Suprapubic skin (tissue), 4 donors: ENCODE measurements at regions not wholly inside any gene's neighbourhood (a gene's known extent, or its start where the extent isn't known, plus 50 kb on each side); places are given as distances from the start of the nearest gene placed in this dataset.
"Not testable (repeated sequence)": the region's sequence is repeated elsewhere in the genome, so short reads cannot be mapped to it uniquely, and the experiment has no call there.

Experiments
- DNase-seq, 2 donors: peaks; one replicate each; pipeline ENCODE4 v3.0.0-alpha.2; 2019; ENCODE audit warnings: low spot score in 2 of 2
- H3K27ac ChIP-seq: fragments of 200-600 bp; sonication (generic); one replicate; pipeline ENCODE4 v1.5.1; 2019
- H3K27me3 ChIP-seq: fragments of 200-600 bp; sonication (generic); one replicate; pipeline ENCODE4 v1.5.1; 2019
- H3K36me3 ChIP-seq: fragments of 200-600 bp; sonication (generic); one replicate; pipeline ENCODE4 v1.5.1; 2019
- H3K4me1 ChIP-seq: fragments of 200-600 bp; sonication (generic); one replicate; pipeline ENCODE4 v1.5.1; 2019
- H3K4me3 ChIP-seq: fragments of 200-600 bp; sonication (generic); one replicate; pipeline ENCODE4 v1.5.1; 2019; ENCODE audit warnings: mild to moderate bottlenecking
- H3K9me3 ChIP-seq: fragments of 200-600 bp; sonication (generic); one replicate; pipeline ENCODE4 v1.5.1; 2019
- CTCF ChIP-seq, 2 donors: fragments of 200-600 bp in 1 of 2; fragments of 450-650 bp in 1 of 2; sonication (generic) in 1 of 2; IDR thresholded peaks; one replicate each; pipeline ENCODE4 v1.5.1; 2016 to 2019; ENCODE audit warnings: antibody characterized with exemption in 2 of 2, mild to moderate bottlenecking in 1 of 2, moderate library complexity in 1 of 2
- EP300 ChIP-seq: sonication (generic); formaldehyde crosslinking; IDR thresholded peaks from one replicate; pipeline ENCODE4 v1.6.1; 2017; ENCODE audit warnings: antibody characterized with exemption
- POLR2A ChIP-seq, 2 donors: fragments of 450-650 bp; IDR thresholded peaks; one replicate each; pipeline ENCODE4 v1.6.1; 2017; ENCODE audit warnings: antibody characterized with exemption in 2 of 2, mild to moderate bottlenecking in 2 of 2, moderate library complexity in 2 of 2
- POLR2AphosphoS5 ChIP-seq, 3 donors: sonication (generic); formaldehyde crosslinking; IDR thresholded peaks; one replicate each; pipeline ENCODE4 v1.6.1; 2017; ENCODE audit warnings: antibody characterized with exemption in 3 of 3
- WGBS: methylation state at CpG from one replicate; pipeline ENCODE4 v1.1.5; 2018; 5-methylcytosine and 5-hydroxymethylcytosine counted together

- H3K9me3 ChIP-seq, H3K27me3 ChIP-seq, H3K4me3 ChIP-seq, DNase-seq, H3K36me3 ChIP-seq, H3K27ac ChIP-seq: not testable (repeated sequence)
- 61% methylated on average over 19 of the region's 19 CpGs for WGBS
- H3K4me1 ChIP-seq = peaks cover 17% of the 10 kb centered on the region
These were observed 96.2 kb downstream of the BDH1 start for GRCh38 chr3:197459571-197459970.

GRCh38 chr3:197458906-197459470 is 96.8 kb downstream of the BDH1 start:
- DNase-seq = no peak
- H3K27ac ChIP-seq = no peak overlapping the region
- H3K4me1 ChIP-seq = peaks cover 17% of the 10 kb centered on the region
- no peaks in the 10 kb centered on the region for H3K27me3 ChIP-seq
- TF ChIP-seq POLR2AphosphoS5 (IDR thresholded peaks at IDR 0.05) = no peak
- no peak for TF ChIP-seq POLR2A (IDR thresholded peaks at IDR 0.05)
- TF ChIP-seq CTCF (IDR thresholded peaks at IDR 0.05) = no peak
- no peak for TF ChIP-seq EP300
- H3K36me3 ChIP-seq = no peaks in the 10 kb centered on the region
- no peak overlapping the region for H3K4me3 ChIP-seq
- 89% methylated on average over 10 of the region's 11 CpGs for WGBS
- H3K9me3 ChIP-seq = no peaks in the 10 kb centered on the region

GRCh38 chr3:197458179-197458707 is 97.5 kb downstream of the BDH1 start:
- Histone ChIP-seq H3K9me3 (no peaks in the 10 kb centered on the region), H3K4me1 (peaks cover 17% of the 10 kb centered on the region), H3K4me3 (no peak overlapping the region), H3K27ac (no peak overlapping the region), H3K27me3 (no peaks in the 10 kb centered on the region), H3K36me3 (no peaks in the 10 kb centered on the region)
- DNase-seq = no peak
- WGBS = 43% methylated on average over 11 of the region's 11 CpGs
- TF ChIP-seq CTCF (IDR thresholded peaks at IDR 0.05) (peak; percentile 32 to 59), EP300 (no peak), POLR2AphosphoS5 (IDR thresholded peaks at IDR 0.05) (no peak), POLR2A (IDR thresholded peaks at IDR 0.05) (no peak)

GRCh38 chr3:197456261-197457091 is 99.3 kb downstream of the BDH1 start:
- Histone ChIP-seq H3K4me1 (peaks cover 17% of the 10 kb centered on the region), H3K27me3 (no peaks in the 10 kb centered on the region), H3K36me3 (no peaks in the 10 kb centered on the region), H3K9me3 (no peaks in the 10 kb centered on the region), H3K27ac (peak overlapping the region; percentile 83), H3K4me3 (peak overlapping the region; percentile 53)
- WGBS = 15% methylated on average over 21 of the region's 47 CpGs
- DNase-seq = peak; percentile 92 to 94
- peak in 1 of 3 donors; percentile 8 for TF ChIP-seq POLR2AphosphoS5 (IDR thresholded peaks at IDR 0.05)
- TF ChIP-seq POLR2A (IDR thresholded peaks at IDR 0.05) = peak in 1 of 2 donors; percentile 21
- TF ChIP-seq EP300 = no peak

GRCh38 chr3:197454841-197455240 is 100.9 kb downstream of the BDH1 start:
- H3K4me1 ChIP-seq = peaks cover 17% of the 10 kb centered on the region
- DNase-seq, H3K9me3 ChIP-seq, H3K27ac ChIP-seq, H3K4me3 ChIP-seq, H3K27me3 ChIP-seq, H3K36me3 ChIP-seq: not testable (repeated sequence)
- 83% methylated on average over 2 of the region's 2 CpGs for WGBS

GRCh38 chr3:197454014-197454413 is 101.8 kb downstream of the BDH1 start:
- Histone ChIP-seq H3K36me3 (no peaks in the 10 kb centered on the region), H3K9me3 (no peaks in the 10 kb centered on the region), H3K4me3 (no peak overlapping the region), H3K27me3 (no peaks in the 10 kb centered on the region), H3K27ac (no peak overlapping the region), H3K4me1 (peaks cover 17% of the 10 kb centered on the region)
- no peak for DNase-seq
- WGBS = 53% methylated on average over 3 of the region's 3 CpGs
- TF ChIP-seq POLR2AphosphoS5 (IDR thresholded peaks at IDR 0.05) (no peak), POLR2A (IDR thresholded peaks at IDR 0.05) (no peak), CTCF (IDR thresholded peaks at IDR 0.05) (peak in 1 of 2 donors; percentile 10)
